ENCODE measurements at regions not wholly inside any gene's neighbourhood (a gene's known extent, or its start where the extent isn't known, plus 50 kb on each side); places are given as distances from the start of the nearest gene placed in this dataset.
"Not testable (repeated sequence)": the region's sequence is repeated elsewhere in the genome, so short reads cannot be mapped to it uniquely, and the experiment has no call there.

DNA sequence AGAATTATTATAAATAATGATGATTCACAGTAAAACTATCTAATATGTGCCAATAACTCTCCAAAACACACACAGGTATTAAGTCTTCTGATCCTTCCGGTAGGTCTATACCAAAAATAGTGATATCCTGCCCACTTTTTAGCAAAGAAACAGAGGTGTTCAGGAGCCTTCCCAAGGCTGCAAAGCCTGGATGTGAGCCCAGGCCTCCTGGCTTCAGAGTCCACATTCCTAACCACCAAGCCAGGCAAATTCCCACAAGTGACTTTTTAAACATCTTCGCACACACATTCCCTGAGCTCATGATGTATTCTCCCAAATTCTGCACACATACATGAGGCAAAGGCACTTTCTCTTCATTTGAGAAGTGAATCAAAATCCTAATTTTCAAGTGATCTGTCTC, 376.6 kb downstream of the BCL2L11 start:
- intact Hi-C loops (cut with DNase I; ENCODE audit: low total_unique reads); DNase-seq; H3K27me3 ChIP-seq; H3K9me3 ChIP-seq; H3K27ac ChIP-seq; H3K36me3 ChIP-seq; H3K4me3 ChIP-seq: not testable (repeated sequence)
- H3K4me1 ChIP-seq, result peaks cover 0 to 27% (median 1%) of the 10 kb centered on the region in 4 donors

DNA sequence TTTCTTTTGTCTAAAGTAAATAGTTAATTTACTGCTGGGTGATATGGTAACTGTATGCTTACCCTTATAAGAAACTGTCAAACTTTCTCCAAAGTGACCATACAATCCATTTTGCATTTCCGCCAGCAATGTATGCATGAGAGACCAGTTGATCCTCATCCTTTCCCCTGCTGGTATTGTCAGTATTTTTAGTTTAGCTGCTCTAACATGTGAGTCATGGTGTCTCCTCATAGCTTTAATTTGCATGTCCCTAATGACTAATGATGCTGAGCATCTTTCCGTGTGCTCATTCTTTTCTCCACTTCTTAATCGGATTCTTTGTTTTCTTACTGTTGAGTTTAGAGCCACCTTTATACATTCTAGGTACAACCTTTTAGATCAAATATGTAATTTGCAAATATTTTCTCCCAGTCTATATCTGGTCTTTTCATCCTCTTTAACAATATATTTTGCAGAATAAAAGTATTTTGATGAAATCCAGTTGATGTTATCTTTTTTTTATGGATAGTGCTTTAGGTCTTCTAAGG, 379.9 kb downstream of the BCL2L11 start:
- H3K4me1 ChIP-seq, result peaks cover 0 to 22% (median 1%) of the 10 kb centered on the region in 4 donors
- H3K27ac ChIP-seq; H3K9me3 ChIP-seq; H3K36me3 ChIP-seq; DNase-seq; H3K27me3 ChIP-seq; intact Hi-C loops (cut with DNase I; ENCODE audit: low total_unique reads); H3K4me3 ChIP-seq: not testable (repeated sequence)

GRCh38 chr2:111503844-111504570, 380.0 kb downstream of the ANAPC1 start:
- H3K4me1 ChIP-seq; H3K36me3 ChIP-seq; H3K9me3 ChIP-seq; DNase-seq; H3K27ac ChIP-seq; H3K4me3 ChIP-seq; H3K27me3 ChIP-seq; intact Hi-C loops (cut with DNase I; ENCODE audit: low total_unique reads): not testable (repeated sequence)

DNA sequence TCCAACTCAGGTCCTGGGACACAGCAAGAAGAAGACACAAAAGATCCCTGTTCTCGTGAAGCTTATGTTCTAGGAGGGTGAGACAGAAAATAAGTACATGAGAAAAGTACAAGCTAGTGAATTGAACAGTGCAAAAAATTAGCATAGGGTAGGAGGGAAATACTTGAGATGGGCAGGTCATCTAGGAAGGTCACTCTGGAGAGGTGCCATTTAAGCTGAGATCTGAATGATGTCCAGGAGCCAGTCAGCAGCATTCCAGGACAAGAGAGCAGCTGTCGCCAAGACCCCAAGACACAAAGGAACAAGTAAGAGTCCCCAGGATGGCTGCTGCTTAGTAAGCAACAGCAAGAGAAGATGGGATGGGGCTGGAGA, 379.4 kb downstream of the ANAPC1 start:
- H3K27ac ChIP-seq; intact Hi-C loops (cut with DNase I; ENCODE audit: low total_unique reads): not testable (repeated sequence)

DNA sequence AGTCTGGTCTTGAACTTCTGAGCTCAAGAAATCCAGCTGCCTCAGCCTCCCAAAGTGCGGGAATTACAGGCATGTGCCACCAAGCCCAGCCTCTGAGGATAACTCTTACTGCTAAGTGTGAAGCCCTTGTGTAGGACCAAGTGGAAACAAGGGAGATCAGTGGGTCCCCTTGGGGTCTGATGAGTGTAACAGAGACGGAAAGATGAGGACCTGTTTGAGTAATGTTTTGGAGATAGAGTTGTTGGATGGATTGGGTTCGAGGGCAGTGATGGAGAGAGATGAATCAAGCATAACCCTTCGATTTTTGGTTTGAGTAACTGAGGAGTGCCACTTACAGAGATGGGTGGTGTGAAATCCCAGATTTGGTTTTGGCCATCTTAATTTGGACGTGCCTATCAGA, 378.7 kb downstream of the ANAPC1 start:
- H3K27me3 ChIP-seq; H3K4me3 ChIP-seq; H3K27ac ChIP-seq; intact Hi-C loops (cut with DNase I; ENCODE audit: low total_unique reads); H3K9me3 ChIP-seq; DNase-seq; H3K36me3 ChIP-seq; H3K4me1 ChIP-seq: not testable (repeated sequence)

More for the DNA sequence above, 379.4 kb downstream of the ANAPC1 start:
- H3K4me3 ChIP-seq, H3K27me3 ChIP-seq, DNase-seq, H3K9me3 ChIP-seq, H3K36me3 ChIP-seq, H3K4me1 ChIP-seq: not testable (repeated sequence)

- H3K27me3 ChIP-seq; H3K4me1 ChIP-seq; H3K9me3 ChIP-seq; intact Hi-C loops (cut with DNase I; ENCODE audit: low total_unique reads); H3K4me3 ChIP-seq; H3K27ac ChIP-seq; H3K36me3 ChIP-seq; DNase-seq: not testable (repeated sequence)
Observed at GRCh38 chr2:111506936-111507335, 377.1 kb downstream of the ANAPC1 start.

- H3K4me1 ChIP-seq; H3K36me3 ChIP-seq; H3K27ac ChIP-seq; H3K27me3 ChIP-seq; DNase-seq; H3K9me3 ChIP-seq; intact Hi-C loops (cut with DNase I; ENCODE audit: low total_unique reads); H3K4me3 ChIP-seq: not testable (repeated sequence)
Observed at GRCh38 chr2:111509225-111509869, 374.6 kb downstream of the ANAPC1 start.

GRCh38 chr2:111510384-111510783, 373.6 kb downstream of the ANAPC1 start:
- H3K36me3 ChIP-seq; H3K4me3 ChIP-seq; H3K27ac ChIP-seq; H3K27me3 ChIP-seq; DNase-seq; H3K4me1 ChIP-seq; H3K9me3 ChIP-seq; intact Hi-C loops (cut with DNase I; ENCODE audit: low total_unique reads): not testable (repeated sequence)

DNA sequence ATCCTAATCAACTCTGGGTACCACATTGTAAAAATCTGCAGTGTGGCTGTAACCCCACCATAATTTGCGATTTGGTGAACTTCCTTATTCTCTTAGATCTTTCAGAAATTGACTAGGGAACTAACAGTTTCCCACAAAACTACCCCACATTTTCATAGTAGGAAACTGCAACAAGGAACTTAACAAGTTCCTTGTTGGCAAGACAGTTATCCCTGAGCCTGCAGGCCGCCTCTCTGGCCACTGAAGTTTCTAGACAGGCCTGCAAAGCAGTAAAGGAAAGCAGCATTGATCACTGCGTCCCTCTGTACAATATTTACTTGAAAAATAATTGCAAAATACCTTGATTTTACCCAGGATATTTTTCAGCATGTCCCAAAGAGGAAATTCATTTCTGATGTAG, 372.9 kb downstream of the ANAPC1 start:
- H3K4me1 ChIP-seq; H3K9me3 ChIP-seq; intact Hi-C loops (cut with DNase I; ENCODE audit: low total_unique reads); DNase-seq; H3K4me3 ChIP-seq; H3K27ac ChIP-seq; H3K27me3 ChIP-seq; H3K36me3 ChIP-seq: not testable (repeated sequence)

- H3K27ac ChIP-seq; DNase-seq; H3K9me3 ChIP-seq; H3K27me3 ChIP-seq; H3K36me3 ChIP-seq; intact Hi-C loops (cut with DNase I; ENCODE audit: low total_unique reads); H3K4me1 ChIP-seq; H3K4me3 ChIP-seq: not testable (repeated sequence)
Observed at GRCh38 chr2:111512378-111512777, 371.6 kb downstream of the ANAPC1 start.

GRCh38 chr2:111514138-111514537, 369.9 kb downstream of the ANAPC1 start:
- intact Hi-C loops (cut with DNase I; ENCODE audit: low total_unique reads), result not testable (repeated sequence)

DNA sequence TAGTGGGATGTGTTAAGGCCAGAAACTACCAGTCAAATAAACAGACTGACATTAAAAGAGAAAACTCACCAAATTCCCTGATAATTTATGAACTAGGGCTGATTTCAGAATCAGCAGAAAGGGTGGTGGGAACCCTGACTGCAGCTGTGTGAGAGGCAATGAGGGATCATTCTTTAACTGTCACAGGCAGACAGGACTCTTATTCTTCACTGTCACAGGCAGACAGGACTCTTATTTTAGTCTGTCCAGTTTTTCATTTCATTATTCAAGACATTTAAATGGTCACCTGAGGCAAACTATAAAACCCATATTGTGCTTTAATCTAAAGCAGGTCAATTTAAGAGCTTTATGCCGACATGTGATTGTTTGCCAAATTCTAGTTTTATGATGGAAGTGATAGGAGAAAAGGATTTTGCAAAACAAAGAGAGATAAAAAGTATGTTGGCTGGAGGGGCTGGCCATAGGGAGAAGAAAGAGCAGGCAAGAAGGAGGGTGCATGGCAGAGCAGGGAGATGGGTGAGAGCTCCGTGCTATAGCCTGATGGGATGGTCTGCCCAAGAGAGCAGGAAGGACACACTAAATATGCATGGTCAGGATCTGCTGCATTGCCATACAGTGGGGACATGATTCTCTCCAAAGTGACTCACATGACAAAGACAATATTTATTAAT, 366.8 kb downstream of the ANAPC1 start:
- H3K4me3 ChIP-seq; H3K36me3 ChIP-seq; DNase-seq; H3K27me3 ChIP-seq; intact Hi-C loops (cut with DNase I; ENCODE audit: low total_unique reads); H3K27ac ChIP-seq; H3K9me3 ChIP-seq: not testable (repeated sequence)
- peaks cover 0 to 11% (median 4%) of the 10 kb centered on the region in 4 donors for H3K4me1 ChIP-seq

More at GRCh38 chr2:111514138-111514537, 369.9 kb downstream of the ANAPC1 start:
- H3K9me3 ChIP-seq, H3K27me3 ChIP-seq, H3K4me1 ChIP-seq, H3K4me3 ChIP-seq, H3K36me3 ChIP-seq, H3K27ac ChIP-seq, DNase-seq: not testable (repeated sequence)

DNA sequence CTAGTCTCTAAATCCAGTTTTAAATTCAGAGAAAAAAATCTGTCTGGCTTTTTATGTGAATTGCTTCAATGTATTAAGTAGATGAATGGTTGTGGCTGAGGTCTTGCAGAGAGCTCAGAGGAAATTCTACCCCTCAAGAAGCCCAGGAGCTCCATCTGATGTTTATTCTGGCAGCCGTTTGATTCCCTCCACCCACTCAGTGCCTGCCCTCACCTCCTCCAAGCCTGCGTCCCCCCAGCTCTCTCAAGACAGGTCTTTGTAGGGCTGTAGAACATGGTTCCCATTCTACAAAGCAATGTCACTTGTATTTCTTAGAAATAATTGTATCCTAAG, 366.3 kb downstream of the ANAPC1 start:
- intact Hi-C loops (cut with DNase I; ENCODE audit: low total_unique reads); H3K27me3 ChIP-seq; H3K9me3 ChIP-seq; H3K36me3 ChIP-seq; H3K27ac ChIP-seq; DNase-seq; H3K4me3 ChIP-seq: not testable (repeated sequence)
- peaks cover 0 to 13% (median 7%) of the 10 kb centered on the region in 4 donors for H3K4me1 ChIP-seq

Measured in tibial artery (tissue), 4 donors.